NAMALWA (cell line): ENCODE measurements at regions not wholly inside any gene's neighbourhood (a gene's known extent, or its start where the extent isn't known, plus 50 kb on each side); places are given as distances from the start of the nearest gene placed in this dataset.
A peak's percentile ranks its signal among the peaks of the same experiment; 100 is the strongest.

ENCODE experiments used
- DNase-seq: peaks from one replicate; pipeline ENCODE4 v3.0.0-alpha.2; 2015; ENCODE audit warnings: low spot score

DNA sequence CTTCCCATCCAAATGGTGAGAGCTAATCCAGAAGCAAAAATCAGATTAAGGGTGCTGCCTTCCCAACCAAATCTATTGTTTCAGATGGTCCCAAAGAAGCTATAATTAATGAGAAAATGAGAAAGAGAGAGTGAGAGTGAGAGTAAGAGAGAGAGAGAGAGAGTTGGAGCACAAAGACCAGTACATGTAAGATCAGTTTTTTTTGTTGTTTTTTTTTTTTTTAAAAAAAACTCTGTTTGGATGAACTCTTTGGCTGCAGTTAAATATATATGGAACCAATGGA, 305.6 kb downstream of the PTEN start:
- no peak for DNase-seq

DNA sequence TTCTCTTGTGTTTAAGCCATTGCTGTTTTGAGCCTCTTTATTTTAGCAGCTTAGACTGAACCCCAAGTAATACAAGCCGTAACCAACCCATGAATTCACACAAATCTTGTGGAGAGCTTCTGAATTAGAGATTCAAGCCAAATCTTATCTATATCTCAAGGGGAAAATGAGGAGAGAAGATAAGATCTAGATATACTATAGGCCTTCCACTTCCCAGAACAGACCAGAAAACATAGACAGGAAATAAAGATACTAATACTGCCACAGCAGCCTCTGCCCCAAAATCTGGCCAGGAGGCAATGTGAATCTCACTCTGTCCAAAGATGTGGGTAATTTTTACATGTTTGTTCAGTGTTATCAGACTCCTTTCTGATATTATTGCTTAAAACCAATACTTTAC, 307.2 kb downstream of the PTEN start:
- no peak for DNase-seq

DNA sequence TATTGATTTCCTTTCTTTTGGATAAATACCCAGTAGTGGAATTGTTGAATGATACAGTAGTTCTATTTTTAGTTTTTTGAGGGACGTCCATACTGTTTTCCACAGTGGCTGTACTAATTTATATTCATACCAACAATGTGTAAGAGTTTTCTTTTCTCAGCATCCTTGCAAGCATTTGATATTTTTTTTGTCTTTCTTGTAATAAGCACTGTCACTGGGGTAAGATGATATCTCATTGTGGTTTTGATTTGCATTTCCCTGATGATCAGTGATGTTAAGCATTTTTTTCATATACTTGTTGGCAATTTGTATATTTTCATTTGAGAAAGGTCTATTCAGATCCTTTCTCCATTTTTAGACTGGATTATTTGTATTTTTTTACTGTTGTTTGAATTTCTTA, 308.7 kb downstream of the PTEN start:
- peak; percentile 6 for DNase-seq

DNA sequence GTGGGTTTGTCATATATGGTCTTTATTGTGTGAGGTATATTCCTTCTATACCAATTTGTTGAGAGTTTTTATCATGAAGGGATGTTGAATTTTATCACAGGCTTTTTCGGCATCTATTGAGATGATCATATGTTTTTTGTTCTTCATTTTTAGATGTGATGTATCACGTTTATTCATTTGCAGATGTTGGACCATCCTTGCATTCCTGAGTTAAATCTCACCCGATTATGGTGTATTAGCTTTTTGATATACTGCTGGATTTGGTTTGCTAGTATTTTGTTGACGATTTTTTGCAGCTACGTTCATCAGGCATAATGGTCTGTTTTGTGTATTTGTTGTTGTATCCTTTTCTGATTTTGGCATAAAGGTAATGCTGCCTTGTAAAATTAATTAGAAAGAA, 311.0 kb downstream of the PTEN start:
- no peak for DNase-seq

DNA sequence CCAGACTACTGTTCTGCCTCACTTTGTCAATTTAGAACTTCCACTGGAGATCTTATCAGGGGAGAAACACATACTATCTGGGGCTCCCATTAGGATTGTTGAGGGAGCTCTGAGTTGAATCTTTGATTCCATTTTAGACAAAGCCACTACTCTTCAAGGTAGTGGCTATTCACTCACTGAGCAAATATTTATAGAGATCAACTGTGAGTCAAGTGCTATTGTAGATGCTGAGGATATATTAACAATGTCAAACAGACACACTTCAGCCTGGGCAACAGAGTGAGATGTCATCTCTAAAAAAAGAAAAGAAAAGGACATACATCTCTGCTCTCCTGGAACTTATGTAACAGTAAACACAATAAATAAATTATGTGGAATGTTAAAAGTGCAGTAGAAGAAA, 315.3 kb downstream of the PTEN start:
- no peak for DNase-seq

DNA sequence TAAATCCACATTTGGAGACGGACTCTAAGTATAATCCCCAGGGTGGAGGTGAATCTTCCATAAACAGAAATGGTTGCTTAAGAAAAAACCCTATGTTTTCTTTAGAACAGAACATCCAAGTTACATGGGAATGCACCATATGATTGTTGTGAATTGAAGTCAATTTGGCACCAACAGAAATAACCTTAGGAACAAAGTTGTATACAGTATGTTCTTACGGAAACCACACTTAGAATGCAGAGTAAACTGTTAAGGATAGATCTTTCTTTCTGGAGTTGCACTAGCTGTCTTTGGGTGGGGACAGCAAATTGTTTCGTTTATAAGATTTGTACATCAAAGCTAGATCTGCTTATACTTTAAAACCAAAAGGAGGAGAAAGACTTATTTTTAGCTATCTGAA, 316.4 kb downstream of the PTEN start:
- DNase-seq: no peak

DNA sequence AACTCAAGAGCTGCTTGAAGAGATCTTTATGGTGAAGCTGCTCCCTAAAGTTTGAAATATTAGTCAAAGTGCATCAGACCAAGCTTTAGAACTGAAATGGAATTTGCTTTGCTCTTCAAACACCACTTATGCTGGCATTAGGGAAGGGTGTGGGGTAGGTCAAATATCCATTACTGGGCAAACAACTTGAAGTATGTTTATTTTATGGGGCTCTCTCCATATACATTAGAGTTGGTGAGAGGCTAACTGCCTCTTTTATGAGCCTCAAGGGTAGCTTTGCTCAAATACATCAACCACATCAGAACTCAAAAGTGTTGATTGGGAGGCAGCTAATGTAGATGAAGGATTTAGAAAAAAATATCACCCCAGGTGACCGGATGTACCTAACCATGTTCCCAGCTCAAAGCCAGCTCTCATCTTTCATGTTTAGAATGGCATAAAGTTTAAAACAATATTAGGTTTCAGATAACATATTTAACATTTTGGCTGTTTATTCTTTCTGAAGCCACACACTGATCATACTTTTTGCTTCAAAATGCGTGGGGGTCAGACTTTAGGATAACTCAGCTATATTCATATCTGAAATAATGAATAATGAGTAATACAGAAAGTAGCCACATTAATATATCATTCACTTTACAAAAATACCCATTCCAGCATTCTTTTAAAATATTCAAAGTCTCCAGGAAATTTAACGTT, 318.6 kb downstream of the PTEN start:
- no peak for DNase-seq

DNA sequence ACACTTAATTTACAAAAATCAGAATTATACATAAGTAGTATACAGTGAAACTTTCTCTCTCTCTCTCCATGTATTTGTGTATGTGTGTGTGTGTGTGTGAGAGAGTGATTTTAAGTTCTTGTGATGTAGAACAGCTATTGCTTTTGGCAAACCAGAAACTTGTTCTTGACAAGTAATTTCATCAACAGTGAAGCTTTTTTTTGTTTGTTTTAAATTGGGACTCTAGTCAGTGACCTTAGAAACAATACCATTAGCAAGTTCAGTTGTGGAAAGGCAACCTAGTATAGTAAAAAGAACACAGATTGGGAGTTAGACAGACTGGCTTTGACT, 319.1 kb downstream of the PTEN start:
- DNase-seq: no peak

DNA sequence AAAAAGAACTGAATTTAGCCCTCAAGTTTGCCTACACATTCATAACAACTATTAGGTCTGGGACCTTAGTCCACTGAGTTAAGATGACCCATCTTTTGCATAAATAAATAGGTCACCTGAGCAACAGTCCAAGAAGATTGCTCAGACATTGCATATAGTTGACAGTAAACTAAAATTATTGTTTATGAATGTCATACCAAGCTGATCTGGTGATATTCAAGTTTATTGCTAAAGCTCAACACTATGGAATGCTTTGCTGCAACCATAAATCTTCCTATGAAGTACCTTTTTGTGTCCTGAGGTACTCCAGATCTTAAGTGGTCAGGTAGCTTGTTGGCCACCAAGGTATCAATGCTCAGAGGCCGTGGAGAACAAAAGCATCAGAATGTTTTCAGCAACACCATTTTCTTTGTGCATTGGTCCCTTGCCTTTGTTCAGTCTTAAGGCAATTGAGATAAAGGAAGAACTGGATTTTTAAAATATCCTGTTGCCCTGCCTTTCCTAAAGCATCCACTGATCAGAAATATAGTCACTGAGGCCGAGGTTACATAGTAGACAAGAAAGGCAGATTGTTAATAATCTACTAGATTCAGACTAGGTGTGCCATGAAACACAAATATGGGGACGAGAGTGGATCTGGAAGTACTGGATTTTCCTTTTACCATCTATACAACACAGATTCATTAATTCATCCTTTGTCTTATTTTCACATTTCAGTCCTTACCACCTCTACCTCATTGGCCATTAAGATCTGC, 321.3 kb downstream of the PTEN start:
- no peak for DNase-seq

DNA sequence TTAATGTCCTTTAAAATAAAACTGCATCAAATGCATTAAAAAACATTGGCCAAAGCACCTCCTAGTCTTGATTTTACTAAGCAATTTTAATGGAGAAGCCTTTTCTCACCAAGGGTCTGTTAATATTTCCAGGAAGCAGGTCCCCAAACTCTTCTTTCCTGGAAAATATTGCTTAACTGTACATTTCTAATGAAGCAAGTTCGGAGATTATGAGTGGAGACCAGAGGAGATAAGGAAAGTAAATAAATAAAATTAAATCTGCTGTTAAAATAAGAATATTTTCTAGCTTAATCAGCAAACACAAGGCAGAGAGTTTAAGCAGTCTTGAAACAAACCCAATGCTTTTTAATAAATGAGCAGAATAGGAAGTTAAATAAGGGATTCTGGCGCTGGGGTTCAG, 322.4 kb downstream of the PTEN start:
- no peak for DNase-seq

DNA sequence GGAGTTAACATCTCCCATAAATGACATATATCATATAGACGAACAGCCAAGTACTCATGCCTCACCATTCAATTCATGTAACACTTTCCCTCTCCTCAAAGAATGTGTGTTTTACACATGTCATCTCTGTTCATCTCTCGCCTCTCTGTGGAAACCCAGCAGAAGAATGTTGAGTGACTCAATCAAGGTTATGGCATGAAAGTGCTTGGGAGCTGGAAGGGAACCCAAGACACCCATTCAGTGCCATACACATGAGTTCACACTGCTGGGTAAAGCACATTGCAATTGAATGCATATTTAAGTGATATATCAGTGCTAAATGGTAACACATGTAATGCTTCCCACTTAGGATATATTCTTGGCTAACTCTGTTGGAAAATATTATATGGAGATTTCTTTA, 322.9 kb downstream of the PTEN start:
- DNase-seq: no peak

DNA sequence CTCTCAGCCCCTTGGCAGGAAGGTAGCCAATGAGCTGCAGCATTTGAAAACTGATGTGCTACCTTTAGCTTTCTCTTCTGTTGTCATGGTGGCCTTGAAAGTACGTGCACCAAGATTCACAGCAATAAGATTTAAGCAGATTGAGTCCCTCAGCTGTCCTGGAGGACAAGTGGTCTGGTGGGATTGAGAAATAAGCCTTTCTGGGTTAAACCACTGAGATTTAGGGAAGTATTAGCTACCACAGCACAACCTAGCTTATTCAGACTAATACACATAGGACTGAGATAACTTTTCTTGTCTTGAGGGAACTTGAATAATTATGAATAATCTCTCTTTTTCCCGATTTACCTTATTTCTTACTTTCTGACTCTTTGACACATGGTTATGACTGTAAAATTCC, 324.0 kb downstream of the PTEN start:
- DNase-seq: no peak

DNA sequence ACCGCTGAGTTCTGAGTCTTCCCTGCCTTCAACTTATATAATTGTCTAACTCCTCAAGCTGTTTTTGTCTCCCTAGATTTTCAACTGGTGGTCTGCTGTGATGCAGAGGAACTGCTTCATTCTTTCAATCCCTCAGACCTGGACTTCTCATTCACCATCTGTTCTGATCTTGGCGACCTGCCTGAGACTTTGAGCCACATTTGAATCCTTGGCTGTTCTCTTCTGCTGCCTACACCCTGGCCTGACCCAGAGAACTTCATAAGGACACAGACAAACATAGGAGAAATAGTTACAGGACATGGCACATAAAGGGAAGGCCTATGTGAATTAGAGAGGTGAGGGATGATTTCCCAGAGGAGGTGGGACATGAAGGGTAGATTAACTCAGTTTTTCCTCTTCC, 326.7 kb downstream of the PTEN start:
- DNase-seq: no peak

DNA sequence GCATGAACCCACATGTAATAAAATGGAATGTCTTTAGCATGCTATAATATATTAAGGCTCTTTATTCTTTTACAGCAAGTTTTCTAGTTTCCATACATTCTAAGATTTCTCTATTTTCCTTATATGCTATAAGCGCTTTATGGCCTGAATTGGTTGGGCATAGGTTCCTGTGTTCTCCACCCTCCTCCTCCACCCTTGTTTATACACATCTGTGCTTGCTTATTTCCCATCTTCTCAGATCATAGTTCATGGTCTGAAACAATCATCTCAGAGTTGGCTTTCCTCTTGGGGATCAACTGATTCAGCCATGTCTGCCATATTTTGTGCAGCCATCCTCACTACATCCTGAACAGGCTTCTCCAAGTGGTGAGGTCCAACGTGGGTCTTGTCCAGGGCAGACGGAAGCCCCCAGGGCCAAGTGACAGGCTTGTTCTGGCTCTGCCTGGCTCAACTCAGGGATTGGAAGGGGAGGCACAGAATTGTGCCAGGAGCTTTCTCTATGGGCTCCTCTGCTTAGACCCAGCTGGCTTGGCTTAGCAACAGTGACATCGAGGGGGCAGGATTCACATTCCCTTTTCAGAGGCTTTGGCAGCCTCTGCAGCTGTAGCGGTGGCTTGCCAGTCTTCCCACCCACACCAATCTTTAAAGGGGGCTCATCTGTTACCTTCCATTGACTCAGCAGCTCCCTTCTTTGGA, 327.3 kb downstream of the PTEN start:
- DNase-seq: no peak

DNA sequence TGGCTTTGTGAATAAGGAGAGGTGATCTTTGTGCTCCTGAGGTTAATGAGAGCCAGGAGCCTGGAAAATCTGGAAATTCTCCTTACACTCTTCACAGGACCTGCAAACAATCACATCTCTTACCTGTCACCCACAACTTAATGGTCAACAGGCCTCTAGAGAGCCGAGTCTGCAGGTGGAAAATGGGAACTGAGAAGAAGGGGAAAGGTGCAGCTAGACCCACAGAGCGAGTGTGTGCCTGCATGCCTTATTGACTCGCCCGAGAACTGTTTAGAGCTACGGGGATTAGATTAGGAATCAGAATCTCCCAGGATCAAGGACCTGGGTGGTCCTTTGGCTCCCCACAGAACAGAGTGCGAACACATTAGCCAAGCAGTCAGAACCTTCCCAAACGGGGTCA, 329.6 kb downstream of the PTEN start:
- DNase-seq: no peak

DNA sequence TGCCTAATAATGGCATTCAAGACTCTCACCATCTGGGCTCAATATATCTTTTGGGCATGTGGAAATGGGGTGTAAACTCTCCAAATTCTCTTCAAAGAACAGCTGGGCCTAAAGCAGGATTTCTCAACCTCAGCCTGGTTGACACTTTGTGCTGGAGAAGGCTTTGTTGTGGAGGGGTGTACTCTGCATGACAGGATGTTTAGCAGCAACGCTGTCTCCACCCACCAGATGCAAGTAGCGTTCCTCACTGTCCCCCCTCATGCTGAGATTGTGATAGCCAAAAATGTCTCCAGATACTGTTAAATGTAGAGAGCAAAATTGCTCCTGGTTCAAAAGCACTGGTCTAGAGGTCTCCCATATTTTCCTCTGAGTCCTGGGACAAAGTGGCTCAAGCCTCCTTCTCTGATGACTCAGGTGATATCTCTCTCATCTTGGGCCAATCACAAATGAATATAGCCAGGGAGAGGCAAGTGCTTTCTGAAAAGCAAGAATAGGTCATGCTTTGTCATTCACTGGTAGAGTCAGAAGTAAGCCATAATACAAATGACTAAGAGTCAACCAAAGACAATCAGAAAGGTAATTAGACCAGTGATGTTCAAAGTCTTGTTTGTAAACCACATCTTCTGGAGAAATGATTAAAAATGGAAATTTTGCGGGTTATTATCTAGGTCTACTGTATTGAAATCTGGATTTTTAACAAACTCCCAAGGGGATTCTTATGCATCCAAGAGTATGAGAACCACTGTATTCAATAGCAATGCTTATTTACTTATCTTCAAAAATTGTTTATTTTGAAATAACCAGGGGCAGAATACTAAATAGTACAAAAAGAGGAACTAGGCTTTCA, 330.8 kb downstream of the PTEN start:
- no peak for DNase-seq

DNA sequence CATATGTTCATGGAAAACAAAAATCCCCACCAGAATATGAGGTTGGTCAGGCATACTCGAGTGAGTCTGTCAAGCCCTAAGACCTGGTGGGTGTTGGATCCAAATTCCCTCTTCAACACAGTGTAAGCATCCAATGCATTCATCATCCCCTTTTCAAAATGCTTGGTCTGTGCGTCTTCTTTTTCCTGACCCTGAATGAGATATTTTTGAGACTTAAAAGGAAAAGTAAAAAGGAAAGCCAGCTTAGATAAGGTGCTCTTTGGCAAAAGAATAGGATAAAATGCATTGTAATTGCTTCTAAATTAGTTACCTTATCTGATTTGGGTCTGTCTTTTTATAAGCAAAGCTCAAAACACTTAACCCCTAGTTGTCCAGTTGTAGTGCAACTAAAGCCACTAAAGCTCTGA, 331.5 kb downstream of the PTEN start:
- DNase-seq: no peak

DNA sequence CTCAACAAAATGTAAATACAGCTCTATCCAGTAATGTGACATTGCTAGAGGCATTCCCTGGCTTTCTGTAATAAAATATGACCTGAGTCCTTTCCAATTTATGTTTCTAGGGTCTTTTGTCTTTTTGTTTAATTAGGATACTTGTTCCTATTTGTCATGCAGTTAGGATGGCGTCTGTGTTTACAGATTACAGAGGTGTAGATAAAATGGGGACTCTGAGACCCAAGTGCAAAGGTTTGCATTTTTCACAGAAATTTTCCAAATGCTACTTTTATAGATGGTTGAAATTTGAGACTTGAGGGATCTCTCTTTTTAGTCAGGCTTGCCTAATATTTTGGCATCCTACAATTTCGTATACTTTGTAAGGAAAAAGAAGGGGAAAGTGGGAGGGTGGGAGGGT, 332.4 kb downstream of the PTEN start:
- no peak for DNase-seq

DNA sequence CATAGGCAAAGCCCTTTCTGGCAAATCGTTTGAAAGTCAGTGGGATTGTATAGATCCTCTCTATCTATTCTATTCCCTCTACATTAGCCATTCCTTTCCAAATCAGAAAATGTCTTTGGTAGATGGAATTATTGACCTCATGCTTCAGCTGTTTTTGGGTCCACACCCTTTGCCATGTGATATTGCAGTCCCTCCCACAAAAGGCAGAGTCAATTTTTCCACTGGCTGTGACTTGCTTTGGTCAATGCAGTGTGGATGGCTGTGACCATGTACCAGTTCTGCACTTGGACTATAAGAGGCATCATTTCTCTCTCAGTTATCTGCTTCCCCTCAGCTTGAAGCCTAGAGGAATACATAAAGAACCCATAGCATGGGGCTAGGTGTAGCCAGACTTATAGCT, 332.9 kb downstream of the PTEN start:
- DNase-seq: no peak

DNA sequence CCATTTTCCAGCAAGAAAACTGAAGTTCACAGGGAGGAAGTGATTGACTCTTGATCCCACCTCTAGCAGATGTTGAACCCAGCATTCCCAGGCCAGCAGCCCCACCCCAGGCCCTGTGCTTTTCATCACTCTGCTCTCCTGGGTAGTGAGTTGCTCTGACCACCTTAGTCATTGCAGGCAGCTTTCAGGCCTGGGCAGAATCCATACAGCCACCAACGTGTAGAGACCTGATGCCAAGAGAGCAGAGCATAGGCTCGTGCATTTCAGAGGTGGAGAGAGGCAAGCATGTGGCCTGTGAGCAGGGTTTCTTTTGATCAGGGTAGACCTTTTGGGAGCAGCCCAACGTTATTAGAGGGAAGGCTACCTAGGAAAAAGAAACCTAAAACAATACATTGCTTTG, 334.6 kb downstream of the PTEN start:
- no peak for DNase-seq

DNA sequence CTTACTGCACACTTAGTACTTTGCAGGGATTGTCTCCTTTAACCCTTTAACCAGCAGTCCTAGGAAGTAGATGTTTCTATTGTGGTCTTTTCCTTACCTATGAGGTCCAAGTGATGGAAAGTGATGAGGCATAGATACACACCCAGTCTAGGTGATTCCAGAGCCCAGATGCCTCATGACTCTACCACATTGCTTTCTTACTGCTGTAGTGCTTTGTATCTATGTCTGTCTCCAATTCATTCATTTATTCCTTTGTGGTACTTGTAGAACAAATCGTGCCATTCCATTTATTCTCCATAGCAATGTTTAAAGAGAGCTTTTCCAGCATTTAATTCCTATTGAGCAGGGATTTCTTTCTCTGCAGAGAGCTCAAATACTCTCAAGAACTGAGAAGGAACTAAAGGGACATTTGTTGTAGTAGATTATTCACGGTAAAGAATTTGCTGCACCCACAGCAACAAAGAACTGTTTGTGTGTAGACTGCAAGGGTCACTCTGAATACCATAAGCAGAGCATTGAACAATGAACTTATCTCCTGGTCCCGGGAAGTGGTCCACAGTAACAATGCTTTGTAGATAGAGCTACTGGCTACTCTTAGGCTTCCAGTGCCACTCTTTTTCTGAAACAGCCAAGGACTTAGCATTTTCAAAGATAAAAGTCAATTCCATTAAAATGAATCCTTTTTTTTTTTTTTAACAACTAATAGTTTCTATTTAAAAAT, 337.0 kb downstream of the PTEN start:
- no peak for DNase-seq

DNA sequence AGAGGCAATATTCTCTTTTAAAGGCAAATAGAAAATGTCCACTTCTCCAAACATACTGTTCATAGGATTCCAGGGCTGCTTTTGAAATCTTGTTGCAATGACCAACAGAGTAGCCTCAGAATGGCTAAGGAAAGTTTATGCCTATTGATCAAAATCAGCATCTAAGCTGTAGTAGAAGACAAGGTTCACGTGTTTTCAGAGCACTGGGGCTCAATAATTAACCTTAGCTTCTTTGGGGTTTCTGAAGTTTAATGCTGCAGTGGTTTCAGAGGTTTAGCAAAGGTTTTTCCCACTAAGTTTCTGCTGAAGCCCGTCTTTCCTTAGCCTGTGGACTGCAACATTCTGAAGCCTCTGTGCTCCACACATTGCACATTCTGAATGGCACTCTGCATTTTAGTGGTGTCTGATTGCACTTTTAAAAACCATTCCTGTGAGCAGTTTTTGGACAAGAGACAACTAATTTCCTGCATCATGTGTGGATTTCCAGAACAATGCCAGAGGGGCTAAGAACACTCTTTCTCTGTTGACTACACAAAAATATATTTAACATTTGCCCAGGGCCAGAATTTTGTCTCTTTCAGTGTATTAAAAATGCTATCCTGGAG, 342.5 kb downstream of the PTEN start:
- DNase-seq: no peak
